Peyer's patch (tissue), 4 donors: ENCODE measurements at regions not wholly inside any gene's neighbourhood (a gene's known extent, or its start where the extent isn't known, plus 50 kb on each side); places are given as distances from the start of the nearest gene placed in this dataset.

Source experiments
- POLR2A ChIP-seq, 2 donors: fragments of 450-650 bp; IDR thresholded peaks; one replicate each; pipeline ENCODE4 v1.5.1; 2017; ENCODE audit warnings: antibody characterized with exemption in 2 of 2, mild to moderate bottlenecking in 2 of 2, moderate library complexity in 2 of 2
- TF ChIP-seq, protein P1 (sequence below), 6 experiments: fragments of 450-650 bp in 4 of 6; fragments of 200-600 bp in 2 of 6; sonication (generic) in 1 of 6; IDR thresholded peaks; one replicate each; pipeline ENCODE4 v1.5.1; 2017 to 2019; ENCODE audit warnings: antibody characterized with exemption in 6 of 6, mild to moderate bottlenecking in 3 of 6, moderate library complexity in 1 of 6

- TF ChIP-seq, protein P1, sequence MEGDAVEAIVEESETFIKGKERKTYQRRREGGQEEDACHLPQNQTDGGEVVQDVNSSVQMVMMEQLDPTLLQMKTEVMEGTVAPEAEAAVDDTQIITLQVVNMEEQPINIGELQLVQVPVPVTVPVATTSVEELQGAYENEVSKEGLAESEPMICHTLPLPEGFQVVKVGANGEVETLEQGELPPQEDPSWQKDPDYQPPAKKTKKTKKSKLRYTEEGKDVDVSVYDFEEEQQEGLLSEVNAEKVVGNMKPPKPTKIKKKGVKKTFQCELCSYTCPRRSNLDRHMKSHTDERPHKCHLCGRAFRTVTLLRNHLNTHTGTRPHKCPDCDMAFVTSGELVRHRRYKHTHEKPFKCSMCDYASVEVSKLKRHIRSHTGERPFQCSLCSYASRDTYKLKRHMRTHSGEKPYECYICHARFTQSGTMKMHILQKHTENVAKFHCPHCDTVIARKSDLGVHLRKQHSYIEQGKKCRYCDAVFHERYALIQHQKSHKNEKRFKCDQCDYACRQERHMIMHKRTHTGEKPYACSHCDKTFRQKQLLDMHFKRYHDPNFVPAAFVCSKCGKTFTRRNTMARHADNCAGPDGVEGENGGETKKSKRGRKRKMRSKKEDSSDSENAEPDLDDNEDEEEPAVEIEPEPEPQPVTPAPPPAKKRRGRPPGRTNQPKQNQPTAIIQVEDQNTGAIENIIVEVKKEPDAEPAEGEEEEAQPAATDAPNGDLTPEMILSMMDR (IDR thresholded peaks at IDR 0.05), result no peak
- no peak for TF ChIP-seq POLR2A (IDR thresholded peaks at IDR 0.05)
Measured at GRCh38 chr2:9779596-9780264, 63.5 kb upstream of the TAF1B start.
